NCI-H748 (cell line): ENCODE measurements at regions not wholly inside any gene's neighbourhood (a gene's known extent, or its start where the extent isn't known, plus 50 kb on each side); places are given as distances from the start of the nearest gene placed in this dataset.
"Not testable (repeated sequence)": the region's sequence is repeated elsewhere in the genome, so short reads cannot be mapped to it uniquely, and the experiment has no call there.

Experiments
- DNase-seq: peaks from one replicate; lab custom pipeline; 2025; ENCODE audit not compliant: unreplicated experiment; lab: John Stamatoyannopoulos, UW

GRCh38 chr18:22694954-22695353 lies 238.2 kb upstream of the RBBP8 start:
- no peak for DNase-seq

GRCh38 chr18:22695674-22696073 lies 237.5 kb upstream of the RBBP8 start:
- no peak for DNase-seq

DNA sequence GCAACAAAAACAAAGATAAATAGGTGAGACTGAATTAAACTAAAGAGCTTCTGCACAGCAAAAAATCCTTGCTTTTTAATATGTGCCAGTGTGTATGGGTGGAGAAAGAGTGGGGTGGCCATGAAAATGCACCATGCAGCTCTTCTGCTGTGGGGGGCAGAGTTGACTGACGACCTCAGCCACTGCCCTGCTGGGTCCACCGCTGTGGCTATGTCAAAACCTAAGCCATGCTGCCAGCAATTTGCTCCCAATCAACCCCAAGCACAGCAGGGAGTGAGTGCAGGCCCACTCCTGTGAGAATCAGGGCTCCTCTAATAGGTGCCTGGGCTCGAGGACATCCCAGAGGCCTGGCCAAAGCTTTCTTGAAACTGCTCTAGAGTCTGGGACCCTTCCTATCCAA lies 235.6 kb upstream of the RBBP8 start:
- no peak for DNase-seq

DNA sequence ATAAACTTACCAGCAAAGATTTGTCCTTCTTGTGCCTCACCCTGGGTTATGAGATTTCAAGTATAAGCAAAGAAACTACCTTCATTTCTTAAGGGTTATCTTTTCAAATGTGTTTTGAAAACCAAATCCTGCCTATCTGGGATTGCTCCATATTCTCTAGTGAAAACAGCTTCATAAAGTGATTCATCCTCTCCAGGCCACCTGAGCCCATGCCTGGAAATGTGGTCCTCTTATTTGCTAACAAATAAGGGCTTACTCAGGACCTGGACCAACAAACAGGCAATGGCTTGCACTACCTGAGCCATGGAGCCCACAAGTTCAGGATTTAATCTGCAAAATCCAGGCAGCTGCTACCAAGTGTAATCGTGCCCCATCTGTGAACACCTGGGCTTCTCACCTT lies 234.4 kb upstream of the RBBP8 start:
- DNase-seq: no peak

DNA sequence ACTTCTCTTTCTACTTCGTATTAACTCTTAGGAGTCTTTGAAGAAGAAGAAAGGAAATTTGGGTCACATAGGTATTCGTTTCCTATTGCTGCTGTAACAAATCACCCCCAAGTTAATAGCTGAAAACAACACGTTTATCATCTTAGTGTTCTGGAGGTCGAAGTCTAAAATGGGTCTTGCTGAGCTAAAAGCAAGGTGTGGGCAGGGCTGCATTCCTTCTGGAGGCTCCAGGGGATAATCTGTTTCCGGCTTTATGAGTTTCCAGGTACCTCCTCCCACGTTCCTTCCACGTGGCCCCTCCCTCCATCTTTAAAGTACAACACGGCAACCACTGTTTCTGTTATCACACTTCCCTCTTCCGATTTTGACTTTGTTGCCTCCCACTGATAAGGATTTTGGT lies 233.5 kb upstream of the RBBP8 start:
- DNase-seq: no peak

DNA sequence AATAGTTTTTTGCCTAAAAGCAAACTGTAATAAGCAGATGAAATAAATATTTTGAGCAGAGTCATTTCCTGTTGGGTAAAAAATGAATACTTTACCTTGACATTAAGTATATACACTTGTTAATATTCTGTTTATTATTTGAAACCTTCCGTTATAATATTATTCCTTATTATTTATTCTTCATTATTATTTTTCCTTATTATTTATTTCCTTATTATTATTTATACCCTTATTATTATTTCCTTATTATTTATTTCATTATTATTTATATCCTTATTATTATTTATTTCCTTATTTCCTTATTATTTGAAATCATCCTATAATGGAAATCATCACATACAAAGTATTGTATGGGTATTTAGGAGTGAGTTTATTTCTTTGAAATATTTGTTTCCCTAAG lies 232.2 kb upstream of the RBBP8 start:
- DNase-seq: no peak

DNA sequence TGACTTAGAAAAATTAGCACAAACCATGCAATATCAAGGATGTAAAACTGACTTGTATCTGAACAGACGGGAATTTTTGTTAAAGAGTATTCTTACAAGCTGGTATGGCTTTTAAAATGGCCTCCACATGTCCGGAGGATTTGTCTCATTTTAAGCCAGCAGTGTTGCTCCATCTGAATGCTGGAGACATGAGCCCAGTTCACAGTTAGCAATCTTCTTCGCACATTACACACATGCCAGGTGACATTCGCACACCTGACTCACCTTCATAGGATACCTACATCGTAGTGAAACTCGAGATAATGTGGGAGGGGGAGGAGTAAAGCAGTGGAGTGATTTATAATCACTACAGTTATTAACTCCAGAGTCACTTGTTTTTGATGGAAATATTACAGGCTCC lies 231.8 kb upstream of the RBBP8 start:
- no peak for DNase-seq

DNA sequence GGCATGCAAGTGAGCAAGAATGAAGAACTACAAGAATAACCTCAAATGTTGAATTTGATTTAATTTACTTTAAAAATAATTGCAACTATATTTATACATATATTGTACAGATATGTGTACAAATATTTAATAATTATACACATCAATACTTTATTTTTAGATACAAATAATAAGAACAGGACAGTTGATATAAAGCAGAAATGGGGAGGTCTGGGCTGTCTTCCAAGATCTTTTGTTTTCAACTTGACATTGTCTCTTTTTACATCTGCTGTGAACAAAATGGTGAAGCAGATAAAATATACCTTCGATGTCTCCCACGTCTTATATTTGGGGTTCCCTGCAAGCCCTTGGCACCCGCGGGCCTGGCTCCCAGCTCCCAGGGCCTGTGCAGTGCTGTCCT lies 231.3 kb upstream of the RBBP8 start:
- no peak for DNase-seq

- DNase-seq: no peak
Measured at GRCh38 chr18:22702806-22703205, 230.3 kb upstream of the RBBP8 start.

- DNase-seq: peak; percentile 50
Measured at GRCh38 chr18:22703883-22704585, 229.1 kb upstream of the RBBP8 start.

DNA sequence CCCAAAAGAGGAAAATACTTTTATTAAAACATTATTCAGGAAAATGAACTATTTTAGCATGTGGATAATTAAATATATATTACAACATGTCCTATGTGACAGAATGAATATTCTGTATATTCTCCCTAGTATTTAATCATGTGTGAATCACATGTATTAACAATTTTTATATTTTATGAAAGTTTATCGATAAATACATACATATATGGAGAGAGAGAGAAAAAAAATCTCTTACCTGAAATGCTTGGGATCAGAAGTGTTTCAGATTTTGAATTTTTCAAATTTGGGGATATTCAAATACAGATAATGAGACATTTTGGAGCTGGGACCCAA lies 228.6 kb upstream of the RBBP8 start:
- DNase-seq: no peak

- no peak for DNase-seq
Measured at GRCh38 chr18:22705328-22705727, 227.8 kb upstream of the RBBP8 start.

GRCh38 chr18:22706025-22706424 lies 227.1 kb upstream of the RBBP8 start:
- not testable (repeated sequence) for DNase-seq

- DNase-seq: no peak
Measured at GRCh38 chr18:22709288-22710060, 223.7 kb upstream of the RBBP8 start.

DNA sequence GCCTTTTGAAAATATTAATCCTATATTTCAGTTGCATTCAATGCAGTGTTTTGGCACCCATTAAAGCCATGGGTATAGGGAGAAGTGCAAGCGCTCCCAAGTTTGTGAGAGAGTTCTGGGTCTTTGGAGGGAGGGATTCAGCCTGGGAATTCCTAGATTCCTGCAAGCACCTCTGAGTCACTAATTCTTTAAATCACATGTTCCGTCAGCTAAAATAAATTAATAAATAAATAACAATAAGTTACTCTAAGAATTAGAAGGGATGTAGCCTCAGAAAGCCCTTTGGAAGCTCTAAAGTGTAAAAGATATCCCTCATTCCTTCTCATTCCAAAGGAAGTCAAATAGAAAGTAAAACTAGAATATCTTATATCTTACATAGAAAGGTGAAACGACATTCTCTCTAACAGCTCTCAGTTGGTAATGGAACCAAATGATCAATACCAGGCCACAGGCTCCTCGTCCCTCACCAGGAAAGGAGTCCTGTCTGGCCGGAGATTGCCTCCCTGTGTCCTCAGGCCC lies 222.4 kb upstream of the RBBP8 start:
- DNase-seq: no peak

DNA sequence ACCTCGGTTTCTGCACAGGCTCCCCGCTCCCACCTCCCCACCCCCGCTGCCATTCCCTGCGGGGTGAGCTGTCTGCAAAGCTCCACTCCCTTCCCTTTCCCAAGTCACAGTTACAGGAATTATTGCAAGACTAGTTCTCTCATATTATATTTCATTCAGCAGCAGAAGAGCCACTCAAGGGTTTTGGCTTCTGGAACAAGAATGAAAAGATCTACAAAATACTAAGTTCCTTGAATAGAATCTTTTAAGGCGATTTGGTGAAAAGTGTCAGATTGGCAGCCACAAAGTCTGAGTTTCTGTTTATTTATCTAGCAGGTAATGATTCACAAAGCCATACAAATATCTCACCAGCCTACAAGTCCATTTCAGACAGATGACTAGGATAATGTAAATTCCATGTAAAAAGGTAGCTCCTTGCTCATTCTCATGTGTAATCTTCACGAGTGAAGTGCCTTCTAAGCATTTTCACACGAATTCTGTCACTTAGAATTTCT lies 221.9 kb upstream of the RBBP8 start:
- no peak for DNase-seq

- DNase-seq: no peak
Measured at GRCh38 chr18:22713511-22713910, 219.6 kb upstream of the RBBP8 start.

DNA sequence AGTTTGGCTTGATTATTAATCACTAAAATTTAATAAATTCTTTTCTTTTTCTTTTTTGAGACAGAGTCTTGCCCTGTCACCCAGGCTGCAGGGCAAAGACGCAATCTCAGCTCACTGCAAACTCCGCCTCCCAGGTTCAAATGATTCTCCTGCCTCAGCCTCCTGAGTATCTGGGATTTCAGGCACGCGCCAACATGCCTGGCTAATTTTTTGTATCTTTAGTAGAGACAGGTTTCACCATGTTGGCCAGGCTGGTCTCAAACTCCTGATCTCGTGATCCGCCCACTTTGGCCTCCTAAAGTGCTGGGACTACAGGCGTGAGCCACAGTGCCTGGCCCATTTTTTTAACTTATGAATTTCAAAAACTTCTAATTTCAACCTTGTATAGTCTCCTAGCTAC lies 215.6 kb upstream of the RBBP8 start:
- DNase-seq: not testable (repeated sequence)

- no peak for DNase-seq
Measured at GRCh38 chr18:22723221-22723620, 209.9 kb upstream of the RBBP8 start.

GRCh38 chr18:22723773-22724172 lies 209.4 kb upstream of the RBBP8 start:
- no peak for DNase-seq

DNA sequence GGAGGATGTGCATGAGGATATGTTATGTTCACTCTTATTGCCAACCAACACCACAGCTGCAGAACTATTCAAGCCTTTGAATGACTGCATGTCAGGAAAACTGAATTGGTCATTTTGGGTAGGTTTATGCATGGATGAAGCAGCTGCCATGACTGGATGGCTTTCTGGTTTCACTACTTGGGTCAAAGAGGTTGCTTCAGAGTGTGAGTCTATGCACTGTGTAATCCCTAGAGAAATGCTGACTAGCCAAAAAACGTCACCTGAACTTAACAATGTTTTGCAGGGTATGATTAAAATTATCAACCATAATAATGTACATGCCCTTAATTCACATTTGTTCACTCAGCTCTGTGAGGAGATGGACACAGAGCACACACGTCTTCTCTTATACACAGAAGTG lies 206.7 kb upstream of the RBBP8 start:
- DNase-seq: no peak

DNA sequence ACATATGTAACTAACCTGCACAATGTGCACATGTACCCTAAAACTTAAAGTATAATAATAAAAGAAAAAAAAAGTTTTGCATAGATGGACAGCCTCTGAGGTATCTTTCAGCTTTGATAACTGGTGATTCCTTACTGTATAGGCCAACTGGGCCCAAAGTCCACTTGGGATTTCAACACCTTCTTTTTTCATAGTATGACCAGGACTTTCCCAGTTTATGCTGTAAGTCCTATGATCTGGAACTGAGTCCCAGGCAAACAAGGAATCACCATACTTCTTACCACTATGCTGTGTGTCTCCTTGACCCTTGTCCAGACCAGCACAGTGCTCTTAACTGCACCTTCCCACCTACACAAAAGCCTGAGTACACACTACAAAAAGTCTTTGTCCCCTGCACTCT lies 205.1 kb upstream of the RBBP8 start:
- no peak for DNase-seq
